ENCODE measurements at regions not wholly inside any gene's neighbourhood (a gene's known extent, or its start where the extent isn't known, plus 50 kb on each side); places are given as distances from the start of the nearest gene placed in this dataset.

DNA sequence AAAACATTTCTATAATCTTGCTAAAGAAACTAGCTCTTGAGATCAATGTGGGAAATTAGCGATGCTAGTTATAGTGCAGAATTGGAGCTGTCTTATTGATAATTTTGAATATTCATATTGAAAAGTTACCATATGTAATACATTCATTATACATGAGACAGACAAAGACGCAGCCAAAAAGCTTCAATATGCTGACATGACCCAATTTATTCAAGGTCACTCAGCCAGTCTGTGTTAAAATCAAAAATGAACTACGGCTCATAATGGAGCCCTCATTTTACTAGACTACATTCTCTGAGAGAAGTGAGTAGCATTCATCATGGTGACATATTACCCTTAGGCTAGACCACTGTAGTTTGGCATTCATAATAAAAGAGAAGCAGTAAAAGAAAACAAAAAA is 107.3 kb upstream of the GABRG2 start:
- DNase-seq: no peak

DNA sequence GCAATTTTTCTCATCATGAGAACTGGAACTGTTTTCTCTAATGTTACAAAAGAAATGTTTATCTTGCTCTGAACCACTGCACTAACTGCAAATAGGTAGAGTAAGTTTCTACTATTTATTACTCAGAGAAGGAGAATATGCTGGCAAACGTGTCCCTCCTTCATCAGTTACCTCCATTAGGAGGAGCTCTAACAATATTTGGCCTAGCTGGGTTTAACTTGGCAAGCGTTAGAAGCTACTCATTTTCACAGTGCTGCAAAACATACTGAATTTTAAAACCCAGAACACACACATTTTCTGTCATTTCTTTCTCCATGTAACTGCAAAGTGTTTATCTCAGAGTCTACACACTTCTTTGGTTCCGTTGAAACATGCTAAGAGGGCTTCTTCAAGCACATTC is 101.0 kb upstream of the GABRG2 start:
- DNase-seq: peak; percentile 2

DNA sequence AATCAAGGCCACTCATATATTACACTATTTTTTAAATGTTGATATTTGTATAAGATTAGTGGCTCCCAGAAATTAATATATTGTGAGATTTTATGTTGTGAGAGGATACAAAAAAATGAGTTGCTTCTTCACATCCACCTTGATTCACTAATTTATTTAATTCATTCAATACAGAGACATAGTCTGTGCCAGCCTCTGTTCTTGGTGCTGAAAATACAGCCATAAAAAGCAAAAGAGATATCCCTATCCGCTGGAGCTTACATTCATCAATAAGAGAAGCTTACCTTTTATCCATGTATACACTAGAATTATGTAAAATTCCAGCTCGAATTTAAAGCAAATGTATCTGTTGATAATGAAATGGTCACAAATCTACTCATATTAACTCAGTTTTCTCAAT is 92.2 kb upstream of the GABRG2 start:
- DNase-seq: no peak

DNA sequence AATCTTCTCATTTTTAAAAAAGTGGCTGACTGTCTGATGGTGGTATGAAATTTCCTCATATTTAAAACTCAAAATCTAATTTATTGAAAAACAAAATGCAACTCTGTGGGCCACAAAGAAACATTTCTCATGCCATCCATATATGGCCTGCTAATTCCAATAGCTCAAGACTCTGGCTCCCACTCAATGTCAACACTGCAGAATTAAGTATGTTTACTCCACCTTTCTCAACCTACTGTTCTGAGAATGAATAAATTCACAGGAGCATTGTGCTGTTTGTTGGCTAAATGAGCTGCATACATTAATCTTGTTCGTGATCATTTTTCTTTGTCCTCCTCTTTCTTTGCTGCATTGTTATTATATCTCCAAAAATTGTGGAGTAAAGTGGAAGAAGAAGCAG is 79.5 kb upstream of the GABRG2 start:
- no peak for DNase-seq
